ENCODE measurements at regions not wholly inside any gene's neighbourhood (a gene's known extent, or its start where the extent isn't known, plus 50 kb on each side); places are given as distances from the start of the nearest gene placed in this dataset.

DNA sequence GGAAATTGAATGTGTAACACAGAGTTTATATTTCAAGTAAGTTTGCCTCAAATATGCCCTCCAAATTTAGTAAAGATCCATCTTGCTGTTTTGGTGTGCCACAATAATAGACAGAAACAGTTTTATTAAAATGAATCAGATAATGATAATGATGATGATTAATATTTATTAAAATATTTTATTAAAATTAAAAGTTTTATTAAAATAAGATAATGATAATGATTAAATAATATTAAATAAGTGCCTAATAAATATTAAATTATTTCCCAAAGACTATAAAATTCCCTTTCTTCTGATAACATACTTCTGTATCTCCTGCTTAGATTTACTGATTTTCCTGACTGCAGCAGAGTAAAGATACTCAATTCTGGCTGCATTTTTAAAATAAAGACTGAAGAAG lies 134.5 kb downstream of the PRDM13 start:
- H3K27me3 ChIP-seq: no peaks in the 10 kb centered on the region
- H3K36me3 ChIP-seq (ENCODE audit: low read depth, missing control alignments): no peaks in the 10 kb centered on the region
- no peak overlapping the region for H3K27ac ChIP-seq
- H3K9me3 ChIP-seq: no peaks in the 10 kb centered on the region
- TF ChIP-seq, protein P1, sequence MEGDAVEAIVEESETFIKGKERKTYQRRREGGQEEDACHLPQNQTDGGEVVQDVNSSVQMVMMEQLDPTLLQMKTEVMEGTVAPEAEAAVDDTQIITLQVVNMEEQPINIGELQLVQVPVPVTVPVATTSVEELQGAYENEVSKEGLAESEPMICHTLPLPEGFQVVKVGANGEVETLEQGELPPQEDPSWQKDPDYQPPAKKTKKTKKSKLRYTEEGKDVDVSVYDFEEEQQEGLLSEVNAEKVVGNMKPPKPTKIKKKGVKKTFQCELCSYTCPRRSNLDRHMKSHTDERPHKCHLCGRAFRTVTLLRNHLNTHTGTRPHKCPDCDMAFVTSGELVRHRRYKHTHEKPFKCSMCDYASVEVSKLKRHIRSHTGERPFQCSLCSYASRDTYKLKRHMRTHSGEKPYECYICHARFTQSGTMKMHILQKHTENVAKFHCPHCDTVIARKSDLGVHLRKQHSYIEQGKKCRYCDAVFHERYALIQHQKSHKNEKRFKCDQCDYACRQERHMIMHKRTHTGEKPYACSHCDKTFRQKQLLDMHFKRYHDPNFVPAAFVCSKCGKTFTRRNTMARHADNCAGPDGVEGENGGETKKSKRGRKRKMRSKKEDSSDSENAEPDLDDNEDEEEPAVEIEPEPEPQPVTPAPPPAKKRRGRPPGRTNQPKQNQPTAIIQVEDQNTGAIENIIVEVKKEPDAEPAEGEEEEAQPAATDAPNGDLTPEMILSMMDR (IDR thresholded peaks at IDR 0.05): no peak
- no peak for TF ChIP-seq POLR2A (IDR thresholded peaks at IDR 0.05)
- no peaks in the 10 kb centered on the region for H3K4me1 ChIP-seq
- no peak overlapping the region for H3K4me3 ChIP-seq
- intact Hi-C loops (cut with DNase I; ENCODE audit: low total_unique reads): no loop called here
- DNase-seq: no peak

DNA sequence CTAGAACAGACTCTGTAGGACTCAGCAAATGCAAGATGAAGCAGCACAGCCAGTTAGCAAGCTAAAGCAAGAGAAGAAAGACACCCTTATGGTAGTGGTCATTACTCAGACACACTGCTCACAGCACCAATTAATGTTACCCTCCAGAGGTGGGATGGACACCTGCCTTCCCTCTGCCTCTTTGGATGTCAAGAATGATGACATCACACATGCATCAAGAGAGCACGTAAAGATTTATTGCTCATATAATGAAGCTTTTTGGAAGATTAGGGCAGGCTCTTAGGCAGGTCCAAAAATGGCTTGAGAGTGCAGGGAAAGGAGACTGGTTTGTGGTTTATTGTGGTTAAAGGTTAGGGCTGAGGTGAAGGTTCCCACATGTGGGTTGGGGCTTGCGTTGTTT lies 137.0 kb downstream of the PRDM13 start:
- DNase-seq: no peak
- WGBS, 2 donors: 66 to 73% methylated on average over 2 of the region's 2 CpGs
- no peaks in the 10 kb centered on the region for H3K4me1 ChIP-seq
- H3K27me3 ChIP-seq: no peaks in the 10 kb centered on the region
- no peak overlapping the region for H3K27ac ChIP-seq
- no peak for TF ChIP-seq POLR2A (IDR thresholded peaks at IDR 0.05)
- TF ChIP-seq, protein P1 (IDR thresholded peaks at IDR 0.05): no peak
- no peaks in the 10 kb centered on the region for H3K36me3 ChIP-seq (ENCODE audit: low read depth, missing control alignments)
- H3K9me3 ChIP-seq: no peaks in the 10 kb centered on the region
- no peak overlapping the region for H3K4me3 ChIP-seq
- intact Hi-C loops (cut with DNase I; ENCODE audit: low total_unique reads): no loop called here

DNA sequence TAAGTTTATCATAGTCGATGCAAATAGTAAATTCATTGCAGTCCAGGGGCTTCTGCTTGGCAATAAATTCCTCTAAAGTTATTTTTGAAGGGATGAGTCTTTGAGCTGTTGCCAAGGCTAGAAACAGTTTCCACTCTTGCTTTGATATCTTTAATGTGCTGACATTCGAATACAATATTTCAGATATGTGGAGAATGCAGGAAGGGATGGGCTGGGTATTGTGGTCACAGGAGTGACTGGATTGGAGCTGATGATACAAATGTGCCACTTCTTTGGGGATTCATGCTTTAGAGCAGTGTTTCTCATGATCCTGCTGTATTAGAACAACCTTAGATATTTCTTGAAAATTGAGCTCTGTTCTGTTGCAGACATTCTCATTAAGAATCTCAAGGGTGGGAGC lies 139.0 kb downstream of the PRDM13 start:
- intact Hi-C loops (cut with DNase I; ENCODE audit: low total_unique reads): no loop called here
- Histone ChIP-seq H3K27me3 (no peaks in the 10 kb centered on the region), H3K4me3 (no peak overlapping the region), H3K9me3 (no peaks in the 10 kb centered on the region), H3K4me1 (no peaks in the 10 kb centered on the region), H3K27ac (no peak overlapping the region), H3K36me3 (ENCODE audit: low read depth, missing control alignments) (no peaks in the 10 kb centered on the region)
- DNase-seq: no peak
- TF ChIP-seq POLR2A (IDR thresholded peaks at IDR 0.05): no peak
- TF ChIP-seq, protein P1 (IDR thresholded peaks at IDR 0.05): no peak
- WGBS, 2 donors: 30 to 48% methylated on average over 2 of the region's 2 CpGs

DNA sequence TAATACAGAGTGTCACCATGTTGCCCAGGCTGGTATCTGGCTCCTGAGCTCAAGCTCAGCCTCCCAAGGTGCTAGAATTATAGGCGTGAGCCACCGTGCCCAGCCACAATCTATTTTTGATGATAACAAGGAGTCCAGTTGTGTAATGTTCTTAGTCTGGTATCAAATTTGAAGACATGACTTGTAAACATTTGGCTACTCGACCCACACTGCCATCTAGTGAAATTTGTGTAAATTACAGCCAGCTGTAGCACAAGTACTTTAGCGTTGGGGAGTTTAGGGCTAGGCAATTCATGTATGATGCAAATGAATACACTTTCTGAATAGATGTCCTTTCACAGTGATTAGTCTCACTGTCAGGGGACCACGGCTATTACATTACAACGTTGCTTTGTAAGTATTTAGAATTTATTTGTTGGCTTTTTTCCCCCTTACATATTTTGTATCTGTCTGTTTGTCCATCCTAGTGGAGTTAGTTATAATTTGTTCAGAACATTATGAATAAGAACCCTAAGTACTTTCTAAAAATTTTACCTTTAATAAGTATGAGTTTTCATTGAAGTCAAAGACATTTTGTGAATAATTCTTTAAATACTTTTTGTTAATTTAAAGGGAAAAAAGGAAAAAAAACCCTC lies 139.7 kb downstream of the PRDM13 start:
- no peaks in the 10 kb centered on the region for H3K9me3 ChIP-seq
- 10 to 18% methylated on average over 6 of the region's 6 CpGs for WGBS, 2 donors
- no peaks in the 10 kb centered on the region for H3K27me3 ChIP-seq
- TF ChIP-seq, protein P1 (IDR thresholded peaks at IDR 0.05): peak; percentile 48 to 88 (median 70)
- TF ChIP-seq POLR2A (IDR thresholded peaks at IDR 0.05): no peak
- H3K4me3 ChIP-seq: no peak overlapping the region
- no peaks in the 10 kb centered on the region for H3K36me3 ChIP-seq (ENCODE audit: low read depth, missing control alignments)
- H3K27ac ChIP-seq: no peak overlapping the region
- intact Hi-C loops (cut with DNase I; ENCODE audit: low total_unique reads): no loop called here
- DNase-seq: peak; percentile 78
- no peaks in the 10 kb centered on the region for H3K4me1 ChIP-seq

DNA sequence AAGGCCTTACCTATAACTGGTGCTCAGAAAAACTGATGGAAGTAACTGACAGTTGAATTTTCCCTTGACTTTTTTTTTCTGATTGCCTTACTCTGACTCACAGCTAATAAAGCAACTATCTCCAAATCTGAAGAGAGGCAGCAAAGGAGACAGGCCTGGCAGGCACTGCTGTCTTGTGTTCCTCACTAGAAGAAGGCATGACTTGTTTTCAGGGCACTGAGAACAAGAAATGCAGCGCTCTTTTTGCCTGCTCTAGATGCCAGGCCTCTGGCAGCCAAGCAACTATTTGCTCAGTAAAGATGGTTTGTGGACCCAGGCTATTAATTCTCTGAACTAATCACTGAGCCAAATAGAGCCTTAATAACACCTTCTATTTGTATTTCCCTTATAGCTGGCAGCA lies 155.1 kb downstream of the PRDM13 start:
- TF ChIP-seq, protein P1 (IDR thresholded peaks at IDR 0.05): no peak
- TF ChIP-seq POLR2A (IDR thresholded peaks at IDR 0.05): no peak
- intact Hi-C loops (cut with DNase I; ENCODE audit: low total_unique reads): no loop called here

More for the DNA sequence above, 155.1 kb downstream of the PRDM13 start:
- H3K27me3 ChIP-seq: no peaks in the 10 kb centered on the region
- H3K4me3 ChIP-seq: no peak overlapping the region
- no peaks in the 10 kb centered on the region for H3K36me3 ChIP-seq (ENCODE audit: low read depth, missing control alignments)
- no peak for DNase-seq
- WGBS, 2 donors: 78 to 90% methylated on average over 1 of the region's 1 CpG
- H3K4me1 ChIP-seq: no peaks in the 10 kb centered on the region
- H3K27ac ChIP-seq: no peak overlapping the region
- no peaks in the 10 kb centered on the region for H3K9me3 ChIP-seq

All from testis (tissue), 2 donors.